Activated B cell treated with CpG ODN at 0.5 μM for 24 hours (primary cell): ENCODE measurements at regions not wholly inside any gene's neighbourhood (a gene's known extent, or its start where the extent isn't known, plus 50 kb on each side); places are given as distances from the start of the nearest gene placed in this dataset.
"Not testable (repeated sequence)": the region's sequence is repeated elsewhere in the genome, so short reads cannot be mapped to it uniquely, and the experiment has no call there.

Experiments
- ATAC-seq: fragments of 200-7000 bp; cut with Tn5 transposase; one replicate; pipeline ENCODE4 v1.10.0; 2021; ENCODE audit warnings: low read depth, mild to moderate bottlenecking, moderate library complexity
- CTCF ChIA-PET: fragments of 350-600 bp; sonication (Branson Sonifier 250); formaldehyde crosslinking; loops from one replicate; lab custom pipeline; 2021; ENCODE audit warnings: antibody characterized with exemption; lab: Charles Lee
- POLR2A ChIA-PET: fragments of 350-600 bp; sonication (Branson Sonifier 250); formaldehyde crosslinking; loops from one replicate; lab custom pipeline; 2021; ENCODE audit warnings: antibody characterized with exemption; lab: Charles Lee
- DNase-seq: peaks from one replicate; pipeline ENCODE4 v3.0.0; 2022
- H3K27ac Mint-ChIP-seq: one replicate; pipeline ENCODE4 v1.8.0; 2020; ENCODE audit warnings: mixed read lengths
- H3K27me3 Mint-ChIP-seq: one replicate; pipeline ENCODE4 v1.8.0; 2021; ENCODE audit warnings: mixed read lengths
- H3K36me3 Mint-ChIP-seq: one replicate; pipeline ENCODE4 v1.8.0; 2021; ENCODE audit warnings: low read depth, mixed read lengths
- H3K4me1 Mint-ChIP-seq: one replicate; pipeline ENCODE4 v1.8.0; 2021; ENCODE audit warnings: mixed read lengths
- H3K4me3 Mint-ChIP-seq: one replicate; pipeline ENCODE4 v1.8.0; 2020; ENCODE audit warnings: mild to moderate bottlenecking, mixed read lengths
- H3K9me3 Mint-ChIP-seq: one replicate; pipeline ENCODE4 v1.8.0; 2020; ENCODE audit warnings: mixed read lengths
- intact Hi-C: fragments of 100-400 bp; cut with micrococcal nuclease; formaldehyde crosslinking; loops from one replicate; pipeline ENCODE4 v1.15.1; 2024
- TF ChIP-seq, protein P1 (sequence below): fragments of 200-600 bp; IDR thresholded peaks from one replicate; pipeline ENCODE4 v1.8.0; 2022; ENCODE audit warnings: antibody characterized with exemption, mild to moderate bottlenecking

DNA sequence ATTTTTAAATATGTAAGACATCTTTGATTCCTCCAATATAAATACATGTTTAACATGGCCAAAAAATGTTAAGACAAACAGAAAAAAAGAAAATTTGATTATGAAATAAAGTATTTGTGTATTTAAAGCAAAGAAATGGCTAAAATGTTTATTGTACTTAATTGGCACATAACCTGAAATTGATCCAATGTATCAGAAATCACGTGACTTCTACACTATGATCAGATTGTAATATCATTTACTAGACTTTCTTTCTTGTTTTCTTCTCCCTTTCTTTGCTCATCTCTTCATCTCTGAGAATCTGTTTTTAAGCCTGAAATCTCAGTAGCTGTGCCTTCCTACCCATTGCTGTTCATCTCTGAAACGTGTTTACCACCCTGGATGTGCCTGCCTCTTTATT, 420.3 kb downstream of the RSL24D1 start:
- ATAC-seq = no peak
- Mint-ChIP-seq H3K27me3 (no peaks in the 10 kb centered on the region), H3K4me1 (no peaks in the 10 kb centered on the region), H3K27ac (no peak overlapping the region), H3K4me3 (no peak overlapping the region), H3K9me3 (peaks cover 2% of the 10 kb centered on the region), H3K36me3 (no peaks in the 10 kb centered on the region)
- TF ChIP-seq, protein P1, sequence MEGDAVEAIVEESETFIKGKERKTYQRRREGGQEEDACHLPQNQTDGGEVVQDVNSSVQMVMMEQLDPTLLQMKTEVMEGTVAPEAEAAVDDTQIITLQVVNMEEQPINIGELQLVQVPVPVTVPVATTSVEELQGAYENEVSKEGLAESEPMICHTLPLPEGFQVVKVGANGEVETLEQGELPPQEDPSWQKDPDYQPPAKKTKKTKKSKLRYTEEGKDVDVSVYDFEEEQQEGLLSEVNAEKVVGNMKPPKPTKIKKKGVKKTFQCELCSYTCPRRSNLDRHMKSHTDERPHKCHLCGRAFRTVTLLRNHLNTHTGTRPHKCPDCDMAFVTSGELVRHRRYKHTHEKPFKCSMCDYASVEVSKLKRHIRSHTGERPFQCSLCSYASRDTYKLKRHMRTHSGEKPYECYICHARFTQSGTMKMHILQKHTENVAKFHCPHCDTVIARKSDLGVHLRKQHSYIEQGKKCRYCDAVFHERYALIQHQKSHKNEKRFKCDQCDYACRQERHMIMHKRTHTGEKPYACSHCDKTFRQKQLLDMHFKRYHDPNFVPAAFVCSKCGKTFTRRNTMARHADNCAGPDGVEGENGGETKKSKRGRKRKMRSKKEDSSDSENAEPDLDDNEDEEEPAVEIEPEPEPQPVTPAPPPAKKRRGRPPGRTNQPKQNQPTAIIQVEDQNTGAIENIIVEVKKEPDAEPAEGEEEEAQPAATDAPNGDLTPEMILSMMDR = no peak
- ChIA-PET CTCF (no interaction called here), POLR2A (no interaction called here)
- intact Hi-C loops = no loop called here
- DNase-seq = no peak

DNA sequence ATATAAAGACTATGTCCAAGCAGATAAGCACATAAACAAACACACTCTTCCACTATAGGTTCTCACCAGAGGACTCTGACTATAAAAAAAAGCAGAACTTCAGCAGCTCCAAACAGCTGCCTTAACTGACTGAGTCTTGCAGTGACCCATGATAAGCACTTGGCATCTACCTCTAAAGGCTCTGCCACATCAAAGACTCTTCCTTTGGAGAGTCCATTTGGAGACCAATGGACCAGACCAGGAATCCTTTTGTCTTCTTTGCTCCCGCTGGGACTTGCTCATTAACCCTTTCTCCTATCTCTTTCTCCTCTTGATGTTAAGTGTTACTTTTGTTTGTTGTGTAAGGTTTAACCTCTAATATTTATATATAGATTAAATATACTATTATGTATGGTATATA, 424.1 kb downstream of the RSL24D1 start:
- Mint-ChIP-seq H3K36me3 (no peaks in the 10 kb centered on the region), H3K27me3 (no peaks in the 10 kb centered on the region), H3K9me3 (peaks cover 7% of the 10 kb centered on the region), H3K27ac (no peak overlapping the region), H3K4me3 (no peak overlapping the region), H3K4me1 (no peaks in the 10 kb centered on the region)
- TF ChIP-seq, protein P1 = no peak
- ChIA-PET CTCF (no interaction called here), POLR2A (no interaction called here)
- intact Hi-C loops = no loop called here
- ATAC-seq (no peak), DNase-seq (no peak)

DNA sequence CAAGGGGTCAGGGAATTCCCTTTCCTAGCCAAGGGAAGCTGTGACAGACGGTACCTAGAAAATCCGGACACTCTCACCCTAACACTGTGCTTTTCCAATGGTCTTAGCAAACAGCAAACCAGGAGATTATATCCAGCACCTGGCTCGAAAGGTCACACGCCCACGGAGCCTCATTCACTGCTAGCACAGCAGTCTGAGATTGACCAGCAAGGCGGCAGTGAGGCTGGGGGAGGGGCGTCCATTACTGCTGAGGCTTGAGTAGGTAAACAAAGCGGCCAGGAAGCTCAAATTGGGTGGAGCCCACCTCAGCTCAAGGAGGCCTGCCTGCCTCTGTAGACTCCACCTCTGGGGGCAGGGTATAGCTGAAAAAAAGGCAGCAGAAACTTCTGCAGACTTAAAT, 447.3 kb downstream of the RSL24D1 start:
- H3K9me3 Mint-ChIP-seq, H3K27ac Mint-ChIP-seq, H3K4me3 Mint-ChIP-seq, H3K4me1 Mint-ChIP-seq, H3K36me3 Mint-ChIP-seq, ATAC-seq, POLR2A ChIA-PET, CTCF ChIA-PET, DNase-seq, intact Hi-C loops, H3K27me3 Mint-ChIP-seq: not testable (repeated sequence)

DNA sequence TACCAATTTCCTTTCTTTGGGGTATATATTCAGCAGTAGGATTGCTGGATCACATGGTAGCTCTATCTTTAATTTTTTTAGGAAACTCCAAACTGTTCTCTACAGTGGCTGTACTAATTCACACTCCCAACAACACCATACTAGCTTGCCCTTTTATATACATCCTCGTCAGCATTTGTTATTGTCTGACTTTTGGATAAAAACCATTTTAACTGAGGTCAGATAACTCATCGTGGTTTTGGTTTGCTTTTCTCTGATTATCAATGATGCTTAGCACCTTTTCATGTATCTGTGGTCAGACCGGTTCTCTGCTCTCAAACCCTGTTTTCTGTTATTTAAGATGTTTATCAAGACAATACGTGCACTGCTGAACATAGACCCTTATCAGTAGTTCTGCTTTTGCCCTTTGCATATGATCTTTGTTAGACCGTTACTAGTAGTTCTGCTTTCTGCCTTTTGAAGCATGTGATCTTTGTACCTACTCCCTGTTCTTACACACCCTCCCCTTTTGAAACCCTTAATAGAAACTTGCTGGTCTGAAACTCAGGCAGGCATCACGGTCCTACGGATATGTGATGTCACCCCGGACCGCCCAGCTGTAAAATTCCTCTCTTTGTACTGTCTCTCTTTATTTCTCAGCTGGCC, 474.3 kb downstream of the RSL24D1 start:
- POLR2A ChIA-PET = no interaction called here
- H3K27ac Mint-ChIP-seq = no peak overlapping the region
- no peak overlapping the region for H3K4me3 Mint-ChIP-seq
- CTCF ChIA-PET = no interaction called here
- no peak for ATAC-seq
- DNase-seq = no peak
- no peaks in the 10 kb centered on the region for H3K4me1 Mint-ChIP-seq
- intact Hi-C loops = no loop called here
- no peaks in the 10 kb centered on the region for H3K36me3 Mint-ChIP-seq
- H3K27me3 Mint-ChIP-seq = no peaks in the 10 kb centered on the region
- TF ChIP-seq, protein P1 = no peak
- H3K9me3 Mint-ChIP-seq = peaks cover 20% of the 10 kb centered on the region

DNA sequence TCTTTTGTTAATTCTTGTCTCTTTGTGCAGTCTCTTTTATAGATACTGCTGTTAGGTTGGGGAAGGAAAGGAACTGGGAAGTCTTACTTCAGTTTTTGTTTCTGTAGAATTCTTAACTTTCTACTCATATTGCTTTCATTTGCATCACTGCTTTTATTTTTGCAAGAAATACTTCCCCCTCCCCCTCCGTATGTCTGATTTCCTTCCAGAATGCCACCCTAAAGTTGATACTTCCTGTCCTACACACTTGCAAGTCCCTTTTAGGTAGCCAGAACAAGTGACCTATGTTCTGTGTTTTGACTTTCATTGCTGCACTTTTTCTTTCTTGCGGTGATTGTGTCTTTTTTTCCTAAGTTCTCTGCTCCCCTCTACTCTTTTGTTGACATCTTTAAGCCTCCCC, 477.4 kb downstream of the RSL24D1 start:
- H3K27ac Mint-ChIP-seq = no peak overlapping the region
- no peak overlapping the region for H3K4me3 Mint-ChIP-seq
- no peaks in the 10 kb centered on the region for H3K27me3 Mint-ChIP-seq
- peaks cover 15% of the 10 kb centered on the region for H3K9me3 Mint-ChIP-seq
- CTCF ChIA-PET = no interaction called here
- H3K4me1 Mint-ChIP-seq = no peaks in the 10 kb centered on the region
- TF ChIP-seq, protein P1 = no peak
- POLR2A ChIA-PET = no interaction called here
- H3K36me3 Mint-ChIP-seq = no peaks in the 10 kb centered on the region
- DNase-seq (no peak), ATAC-seq (no peak)
- intact Hi-C loops = no loop called here
